NCI-H2171 (cell line): ENCODE measurements at regions not wholly inside any gene's neighbourhood (a gene's known extent, or its start where the extent isn't known, plus 50 kb on each side); places are given as distances from the start of the nearest gene placed in this dataset.
"Not testable (repeated sequence)": the region's sequence is repeated elsewhere in the genome, so short reads cannot be mapped to it uniquely, and the experiment has no call there.

Experiments used
- DNase-seq: peaks from one replicate; lab custom pipeline; 2025; lab: John Stamatoyannopoulos, UW

GRCh38 chr15:79156704-79157375, 66.3 kb upstream of the RASGRF1 start:
- DNase-seq, result no peak

GRCh38 chr15:79154483-79155135, 64.0 kb upstream of the RASGRF1 start:
- no peak for DNase-seq

GRCh38 chr15:79144290-79144689, 53.7 kb upstream of the RASGRF1 start:
- DNase-seq, result not testable (repeated sequence)

GRCh38 chr15:79140846-79141570, 50.4 kb upstream of the RASGRF1 start:
- DNase-seq, result no peak
